ENCODE measurements at regions not wholly inside any gene's neighbourhood (a gene's known extent, or its start where the extent isn't known, plus 50 kb on each side); places are given as distances from the start of the nearest gene placed in this dataset.

GRCh38 chr2:80896576-80896975, 592.0 kb upstream of the LRRTM1 start:
- Histone ChIP-seq H3K27me3 (ENCODE audit: insufficient read depth, poor library complexity, severe bottlenecking) (no peaks in the 10 kb centered on the region), H3K9me3 (ENCODE audit: severe bottlenecking) (no peaks in the 10 kb centered on the region), H3K4me1 (ENCODE audit: insufficient read depth, poor library complexity, severe bottlenecking) (no peaks in the 10 kb centered on the region), H3K36me3 (ENCODE audit: low read depth) (no peaks in the 10 kb centered on the region), H3K27ac (ENCODE audit: poor library complexity, severe bottlenecking) (no peak overlapping the region), H3K4me3 (ENCODE audit: severe bottlenecking) (no peak overlapping the region)
- DNase-seq (ENCODE audit: low spot score): no peak
- TF ChIP-seq, protein P1, sequence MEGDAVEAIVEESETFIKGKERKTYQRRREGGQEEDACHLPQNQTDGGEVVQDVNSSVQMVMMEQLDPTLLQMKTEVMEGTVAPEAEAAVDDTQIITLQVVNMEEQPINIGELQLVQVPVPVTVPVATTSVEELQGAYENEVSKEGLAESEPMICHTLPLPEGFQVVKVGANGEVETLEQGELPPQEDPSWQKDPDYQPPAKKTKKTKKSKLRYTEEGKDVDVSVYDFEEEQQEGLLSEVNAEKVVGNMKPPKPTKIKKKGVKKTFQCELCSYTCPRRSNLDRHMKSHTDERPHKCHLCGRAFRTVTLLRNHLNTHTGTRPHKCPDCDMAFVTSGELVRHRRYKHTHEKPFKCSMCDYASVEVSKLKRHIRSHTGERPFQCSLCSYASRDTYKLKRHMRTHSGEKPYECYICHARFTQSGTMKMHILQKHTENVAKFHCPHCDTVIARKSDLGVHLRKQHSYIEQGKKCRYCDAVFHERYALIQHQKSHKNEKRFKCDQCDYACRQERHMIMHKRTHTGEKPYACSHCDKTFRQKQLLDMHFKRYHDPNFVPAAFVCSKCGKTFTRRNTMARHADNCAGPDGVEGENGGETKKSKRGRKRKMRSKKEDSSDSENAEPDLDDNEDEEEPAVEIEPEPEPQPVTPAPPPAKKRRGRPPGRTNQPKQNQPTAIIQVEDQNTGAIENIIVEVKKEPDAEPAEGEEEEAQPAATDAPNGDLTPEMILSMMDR (IDR thresholded peaks at IDR 0.05; ENCODE audit: poor library complexity, severe bottlenecking): no peak
- no peak for ATAC-seq (ENCODE audit: low read depth)

DNA sequence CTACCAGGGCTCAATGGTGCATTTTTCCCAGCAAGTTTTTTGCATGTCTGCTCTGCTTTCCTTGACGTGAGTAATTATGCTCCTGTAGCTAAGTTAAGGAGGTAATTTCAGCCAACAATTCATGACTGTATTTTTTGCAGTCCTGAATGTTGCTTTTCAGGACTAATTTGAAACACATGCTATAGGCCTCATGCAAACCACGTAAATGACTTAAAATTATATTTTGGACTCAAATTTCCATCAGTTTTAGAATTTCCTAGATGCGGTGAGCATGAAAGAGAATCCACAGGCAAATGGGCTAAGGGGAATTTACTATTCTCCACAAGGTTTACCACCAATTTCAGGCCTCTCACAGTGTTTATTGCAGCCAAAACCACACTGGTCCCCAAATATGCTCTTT, 589.9 kb upstream of the LRRTM1 start:
- H3K36me3 ChIP-seq (ENCODE audit: low read depth): no peaks in the 10 kb centered on the region
- ATAC-seq (ENCODE audit: low read depth) (no peak), DNase-seq (ENCODE audit: low spot score) (no peak)
- H3K27me3 ChIP-seq (ENCODE audit: insufficient read depth, poor library complexity, severe bottlenecking): no peaks in the 10 kb centered on the region
- TF ChIP-seq, protein P1 (IDR thresholded peaks at IDR 0.05; ENCODE audit: poor library complexity, severe bottlenecking): no peak
- H3K27ac ChIP-seq (ENCODE audit: poor library complexity, severe bottlenecking): no peak overlapping the region
- H3K4me3 ChIP-seq (ENCODE audit: severe bottlenecking): no peak overlapping the region
- H3K9me3 ChIP-seq (ENCODE audit: severe bottlenecking): no peaks in the 10 kb centered on the region
- H3K4me1 ChIP-seq (ENCODE audit: insufficient read depth, poor library complexity, severe bottlenecking): no peaks in the 10 kb centered on the region

DNA sequence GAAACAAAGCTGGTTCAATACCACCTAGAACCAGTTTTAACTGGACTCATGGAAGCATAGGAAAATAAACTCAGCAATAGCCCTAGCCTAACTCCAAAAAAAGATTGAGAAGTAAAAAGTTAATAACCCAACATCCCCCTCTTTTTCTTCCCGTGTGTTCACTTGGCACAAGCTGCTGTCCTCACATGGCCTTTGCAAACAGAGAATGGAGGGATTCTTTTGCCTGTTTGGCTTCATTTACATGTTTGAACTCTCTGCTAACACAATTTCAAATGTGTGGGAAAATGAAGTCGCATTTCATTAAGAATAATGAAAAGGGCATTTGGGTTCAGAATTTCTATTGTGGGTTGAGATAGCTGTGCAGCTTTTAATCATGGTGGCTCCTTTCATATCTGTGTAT, 589.2 kb upstream of the LRRTM1 start:
- H3K36me3 ChIP-seq (ENCODE audit: low read depth): no peaks in the 10 kb centered on the region
- no peak overlapping the region for H3K4me3 ChIP-seq (ENCODE audit: severe bottlenecking)
- H3K27me3 ChIP-seq (ENCODE audit: insufficient read depth, poor library complexity, severe bottlenecking): no peaks in the 10 kb centered on the region
- ATAC-seq (ENCODE audit: low read depth) (no peak), DNase-seq (ENCODE audit: low spot score) (no peak)
- H3K4me1 ChIP-seq (ENCODE audit: insufficient read depth, poor library complexity, severe bottlenecking): no peaks in the 10 kb centered on the region
- no peaks in the 10 kb centered on the region for H3K9me3 ChIP-seq (ENCODE audit: severe bottlenecking)
- TF ChIP-seq, protein P1 (IDR thresholded peaks at IDR 0.05; ENCODE audit: poor library complexity, severe bottlenecking): no peak
- H3K27ac ChIP-seq (ENCODE audit: poor library complexity, severe bottlenecking): no peak overlapping the region

- H3K27me3 ChIP-seq (ENCODE audit: insufficient read depth, poor library complexity, severe bottlenecking): no peaks in the 10 kb centered on the region
- H3K27ac ChIP-seq (ENCODE audit: poor library complexity, severe bottlenecking): no peak overlapping the region
- no peaks in the 10 kb centered on the region for H3K36me3 ChIP-seq (ENCODE audit: low read depth)
- no peaks in the 10 kb centered on the region for H3K4me1 ChIP-seq (ENCODE audit: insufficient read depth, poor library complexity, severe bottlenecking)
- H3K9me3 ChIP-seq (ENCODE audit: severe bottlenecking): no peaks in the 10 kb centered on the region
- ATAC-seq (ENCODE audit: low read depth) (no peak), DNase-seq (ENCODE audit: low spot score) (no peak)
- H3K4me3 ChIP-seq (ENCODE audit: severe bottlenecking): no peak overlapping the region
- TF ChIP-seq, protein P1 (IDR thresholded peaks at IDR 0.05; ENCODE audit: poor library complexity, severe bottlenecking): no peak
Measured at GRCh38 chr2:80889009-80889408, 584.5 kb upstream of the LRRTM1 start.

GRCh38 chr2:80887841-80888378, 583.4 kb upstream of the LRRTM1 start:
- Histone ChIP-seq H3K4me3 (ENCODE audit: severe bottlenecking) (no peak overlapping the region), H3K9me3 (ENCODE audit: severe bottlenecking) (no peaks in the 10 kb centered on the region), H3K36me3 (ENCODE audit: low read depth) (no peaks in the 10 kb centered on the region), H3K27me3 (ENCODE audit: insufficient read depth, poor library complexity, severe bottlenecking) (no peaks in the 10 kb centered on the region), H3K27ac (ENCODE audit: poor library complexity, severe bottlenecking) (no peak overlapping the region), H3K4me1 (ENCODE audit: insufficient read depth, poor library complexity, severe bottlenecking) (no peaks in the 10 kb centered on the region)
- DNase-seq (ENCODE audit: low spot score) (no peak), ATAC-seq (ENCODE audit: low read depth) (no peak)
- TF ChIP-seq, protein P1 (IDR thresholded peaks at IDR 0.05; ENCODE audit: poor library complexity, severe bottlenecking): no peak

Data from RWPE2 (cell line).